KOPT-K1 (cell line): ENCODE measurements at regions not wholly inside any gene's neighbourhood (a gene's known extent, or its start where the extent isn't known, plus 50 kb on each side); places are given as distances from the start of the nearest gene placed in this dataset.
"Not testable (repeated sequence)": the region's sequence is repeated elsewhere in the genome, so short reads cannot be mapped to it uniquely, and the experiment has no call there.

ENCODE experiments used
- H3K27ac ChIP-seq: fragments of 200-600 bp; sonication (generic); 2 replicates; pipeline ENCODE4 v1.5.1; 2016; ENCODE audit warnings: antibody characterized with exemption, mild to moderate bottlenecking, low read depth, low read length; ENCODE audit not compliant: poor library complexity, severe bottlenecking
- H3K36me3 ChIP-seq: fragments of 200-600 bp; sonication (generic); 2 replicates; pipeline ENCODE4 v1.5.1; 2017; ENCODE audit warnings: antibody characterized with exemption, mild to moderate bottlenecking, low read length, moderate library complexity; ENCODE audit not compliant: insufficient read depth
- H3K9me3 ChIP-seq: fragments of 200-600 bp; sonication (generic); 2 replicates; pipeline ENCODE4 v1.5.1; 2017; ENCODE audit warnings: antibody characterized with exemption, low read length, mild to moderate bottlenecking; ENCODE audit not compliant: insufficient read depth, poor library complexity, severe bottlenecking

DNA sequence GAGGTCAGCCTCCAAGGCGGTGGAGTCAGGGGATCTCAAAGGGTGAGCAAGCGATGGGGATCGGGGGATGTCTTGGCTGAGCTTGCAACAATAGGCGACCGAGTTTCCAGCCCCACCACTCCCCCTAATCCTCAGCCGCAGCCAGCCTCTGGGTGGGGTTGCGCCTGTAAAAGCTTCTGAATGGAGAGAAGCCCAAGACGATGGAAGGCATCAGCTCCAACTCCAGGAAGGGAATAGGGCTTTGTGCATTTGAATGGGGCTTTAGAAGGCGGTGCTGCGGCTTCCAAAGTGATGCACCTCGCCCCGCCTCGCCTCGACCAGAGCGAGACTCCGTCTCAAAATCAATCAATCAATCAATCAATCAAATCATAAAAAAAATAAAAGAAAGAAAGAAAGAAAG, 1946.4 kb upstream of the DEFB115 start:
- H3K27ac ChIP-seq, H3K36me3 ChIP-seq, H3K9me3 ChIP-seq: not testable (repeated sequence)

DNA sequence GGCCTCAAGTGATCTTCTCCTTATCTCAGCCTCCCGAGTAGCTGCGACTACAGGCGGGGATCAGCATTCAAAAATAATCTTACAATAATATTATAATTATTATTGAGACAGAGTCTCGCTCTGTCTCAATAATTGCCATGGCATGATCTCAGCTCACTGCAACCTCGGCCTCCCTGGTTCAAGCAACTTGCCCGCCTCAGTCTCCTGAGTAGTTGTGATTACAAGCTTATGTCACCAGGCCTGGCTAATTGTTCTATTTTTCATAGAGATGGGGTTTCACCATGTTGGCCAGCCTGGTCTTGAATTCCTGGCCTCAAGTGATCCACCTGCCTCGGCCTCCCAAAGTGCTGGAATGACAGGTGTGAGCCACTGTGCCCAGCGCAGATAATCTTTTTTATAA, 1944.8 kb upstream of the DEFB115 start:
- H3K9me3 ChIP-seq, H3K27ac ChIP-seq: not testable (repeated sequence)

DNA sequence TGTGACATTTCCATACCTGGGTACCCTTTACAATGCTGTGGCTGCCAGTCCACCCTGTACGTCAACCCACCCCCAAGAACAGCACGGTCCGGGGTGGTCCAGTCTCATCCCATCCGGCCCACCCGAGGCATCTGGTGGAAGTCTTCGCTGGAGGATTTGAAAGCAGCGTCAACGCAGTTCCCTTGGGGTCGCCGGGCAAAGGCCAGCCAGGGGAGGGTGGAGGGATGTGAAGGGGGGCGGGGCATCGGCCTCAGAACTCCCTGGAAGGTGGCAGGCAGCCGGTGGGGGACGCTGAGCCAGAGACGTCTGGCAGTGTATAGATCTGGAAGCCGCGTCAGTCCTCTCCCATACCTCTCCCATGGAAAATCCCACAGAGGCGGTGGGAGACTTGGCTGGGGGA, 1944.0 kb upstream of the DEFB115 start:
- Histone ChIP-seq H3K9me3 (peaks cover 12% of the 10 kb centered on the region), H3K27ac (no peak overlapping the region), H3K36me3 (no peaks in the 10 kb centered on the region)

More for the DNA sequence above, 1944.8 kb upstream of the DEFB115 start:
- not testable (repeated sequence) for H3K36me3 ChIP-seq

DNA sequence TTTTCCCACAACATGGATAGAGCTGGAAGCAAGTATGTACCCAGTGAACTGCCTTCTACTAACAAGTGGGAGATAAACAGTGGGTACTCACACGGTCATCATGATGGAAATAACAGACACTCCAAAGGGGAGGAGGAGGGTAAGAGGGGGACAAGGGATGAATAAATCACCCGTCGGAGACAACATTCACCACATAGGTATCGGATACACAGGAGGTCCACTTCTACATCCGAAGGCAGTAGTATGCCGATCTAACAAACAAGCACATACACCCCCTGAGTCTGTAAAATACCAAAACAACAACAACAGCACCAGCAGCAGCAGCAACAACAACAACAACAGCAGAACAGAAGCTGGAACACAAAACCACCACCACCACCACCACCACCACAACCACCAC, 1943.2 kb upstream of the DEFB115 start:
- peaks cover 20% of the 10 kb centered on the region for H3K9me3 ChIP-seq
- no peak overlapping the region for H3K27ac ChIP-seq
- H3K36me3 ChIP-seq, result no peaks in the 10 kb centered on the region

DNA sequence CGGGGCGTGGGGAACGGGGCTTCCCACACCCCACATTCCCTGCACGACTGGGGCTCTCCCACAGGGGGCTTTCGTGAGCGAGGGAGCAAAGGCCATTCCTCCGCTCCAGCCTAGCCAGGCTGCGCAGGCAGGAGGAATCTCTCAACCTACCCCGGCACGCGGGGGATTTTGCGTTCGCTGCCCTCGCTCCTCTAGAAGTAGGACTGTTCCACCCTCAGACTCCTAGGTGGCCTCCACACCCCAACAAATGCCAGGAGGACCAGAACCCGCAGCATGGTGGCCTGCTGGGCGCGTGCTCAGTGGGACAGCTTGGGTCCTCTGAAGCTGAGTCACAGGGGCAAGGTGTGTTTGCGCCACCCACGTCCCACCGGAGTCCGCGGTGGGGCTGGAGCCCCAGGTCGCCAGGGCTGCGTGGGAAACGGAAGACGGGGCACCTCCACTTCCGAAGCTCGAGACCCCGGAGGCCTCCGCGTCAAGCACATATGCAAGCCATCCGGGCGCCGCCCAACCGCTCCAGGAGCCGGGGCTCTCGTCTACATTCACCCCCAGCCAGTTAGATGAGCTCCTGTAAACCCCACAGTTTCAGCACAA, 1938.5 kb upstream of the DEFB115 start:
- Histone ChIP-seq H3K27ac (no peak overlapping the region), H3K36me3 (no peaks in the 10 kb centered on the region), H3K9me3 (peaks cover 20% of the 10 kb centered on the region)

DNA sequence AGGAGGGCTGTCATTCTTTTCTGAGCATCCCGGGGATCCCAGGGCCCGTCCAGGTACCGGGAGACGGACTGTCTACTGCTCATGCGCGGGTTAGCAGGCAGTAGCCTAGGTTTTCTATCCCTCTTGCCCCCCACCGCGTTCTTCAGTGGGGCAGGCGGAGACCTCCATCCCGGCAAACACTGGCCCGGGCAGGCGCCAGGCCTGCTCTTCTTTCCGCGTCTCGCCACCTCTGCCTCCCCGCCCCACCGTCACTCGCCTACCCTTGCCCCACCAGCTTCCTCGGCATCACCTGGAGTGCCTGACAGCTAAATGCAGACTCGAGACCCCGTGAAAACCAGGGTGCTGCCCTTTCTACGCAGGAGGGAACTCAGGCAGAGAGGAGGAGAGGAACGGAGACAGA, 1937.7 kb upstream of the DEFB115 start:
- Histone ChIP-seq H3K9me3 (peaks cover 28% of the 10 kb centered on the region), H3K27ac (no peak overlapping the region), H3K36me3 (no peaks in the 10 kb centered on the region)

DNA sequence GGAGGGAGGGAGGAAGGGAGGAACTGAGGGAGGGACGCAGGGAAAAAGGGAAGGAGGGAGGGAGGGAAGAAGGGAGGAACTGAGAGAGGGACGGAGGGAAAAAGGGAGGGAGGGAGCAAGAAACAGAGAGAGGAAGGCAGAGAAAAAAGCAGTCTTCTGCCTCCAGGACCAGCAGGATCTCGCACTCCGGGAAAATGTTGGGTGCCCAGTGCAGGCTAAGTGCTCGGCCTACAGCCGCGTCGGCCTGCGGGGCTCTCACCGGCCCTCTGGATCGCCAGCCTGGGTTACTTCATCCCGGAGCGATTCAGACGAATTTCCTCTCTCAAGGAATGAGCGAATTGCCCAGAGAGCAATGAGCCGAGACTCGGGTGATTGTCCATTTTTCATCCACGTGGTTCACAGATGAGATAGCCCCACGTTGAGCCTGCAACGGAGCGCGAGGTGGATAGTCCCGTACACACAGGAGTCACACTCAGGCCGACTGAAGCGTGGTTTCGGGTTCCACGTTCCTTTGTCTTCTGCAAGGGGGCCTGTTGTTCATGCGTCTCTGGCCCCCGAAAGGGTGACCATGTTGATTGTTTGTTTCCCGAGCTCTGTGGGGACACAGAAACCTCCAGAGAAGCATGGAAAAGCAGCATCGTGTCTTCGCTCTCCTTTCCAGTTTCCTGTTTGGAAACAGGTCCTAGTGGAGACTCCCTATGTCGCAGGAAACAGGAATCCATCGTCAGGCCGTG, 1937.1 kb upstream of the DEFB115 start:
- H3K36me3 ChIP-seq, result not testable (repeated sequence)
- peaks cover 35% of the 10 kb centered on the region for H3K9me3 ChIP-seq

DNA sequence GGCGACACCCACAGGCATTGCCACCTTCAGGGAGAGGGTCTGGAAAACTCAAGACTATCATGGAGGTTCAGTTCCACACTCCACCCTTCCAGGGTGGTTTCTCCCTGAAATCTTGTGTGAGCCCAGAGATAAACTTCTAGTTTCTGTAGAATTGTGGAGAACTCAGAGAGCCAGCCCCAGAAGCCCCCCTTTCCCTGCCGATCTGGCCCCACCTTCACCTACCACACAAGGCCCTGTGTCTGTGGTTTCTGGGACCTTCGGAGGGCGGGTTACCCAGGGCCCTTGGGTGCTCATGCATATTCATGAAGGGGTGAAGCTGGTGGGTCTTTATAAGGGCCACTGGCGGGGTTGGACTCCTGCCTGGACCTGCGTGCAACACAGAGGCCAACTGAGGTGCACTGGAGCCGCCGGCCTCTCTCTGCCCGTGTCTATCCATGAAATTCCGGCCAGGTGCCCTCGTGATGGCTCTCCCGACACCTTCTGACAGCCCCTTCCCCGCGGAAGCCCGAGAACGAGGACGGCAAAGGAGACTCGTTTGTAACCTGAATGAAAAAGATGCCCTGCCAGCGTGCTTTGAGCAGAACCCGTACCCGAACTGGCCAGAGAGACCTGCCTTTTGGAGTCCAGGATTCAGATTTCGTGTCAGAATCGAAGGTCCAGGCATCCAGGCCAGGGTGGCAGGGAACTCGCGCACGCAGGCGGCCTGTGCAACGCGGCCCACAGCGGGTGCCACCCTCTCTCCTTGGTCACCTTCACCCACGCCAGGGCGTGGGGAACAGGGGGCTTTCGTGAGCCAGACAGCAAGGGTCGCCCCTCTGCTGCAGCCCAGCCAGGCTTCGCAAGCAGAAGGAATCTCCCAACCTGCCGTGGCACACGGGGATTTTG, 1933.6 kb upstream of the DEFB115 start:
- not testable (repeated sequence) for H3K36me3 ChIP-seq, H3K27ac ChIP-seq
- H3K9me3 ChIP-seq, result peaks cover 49% of the 10 kb centered on the region

More for the DNA sequence above, 1937.1 kb upstream of the DEFB115 start:
- not testable (repeated sequence) for H3K27ac ChIP-seq

DNA sequence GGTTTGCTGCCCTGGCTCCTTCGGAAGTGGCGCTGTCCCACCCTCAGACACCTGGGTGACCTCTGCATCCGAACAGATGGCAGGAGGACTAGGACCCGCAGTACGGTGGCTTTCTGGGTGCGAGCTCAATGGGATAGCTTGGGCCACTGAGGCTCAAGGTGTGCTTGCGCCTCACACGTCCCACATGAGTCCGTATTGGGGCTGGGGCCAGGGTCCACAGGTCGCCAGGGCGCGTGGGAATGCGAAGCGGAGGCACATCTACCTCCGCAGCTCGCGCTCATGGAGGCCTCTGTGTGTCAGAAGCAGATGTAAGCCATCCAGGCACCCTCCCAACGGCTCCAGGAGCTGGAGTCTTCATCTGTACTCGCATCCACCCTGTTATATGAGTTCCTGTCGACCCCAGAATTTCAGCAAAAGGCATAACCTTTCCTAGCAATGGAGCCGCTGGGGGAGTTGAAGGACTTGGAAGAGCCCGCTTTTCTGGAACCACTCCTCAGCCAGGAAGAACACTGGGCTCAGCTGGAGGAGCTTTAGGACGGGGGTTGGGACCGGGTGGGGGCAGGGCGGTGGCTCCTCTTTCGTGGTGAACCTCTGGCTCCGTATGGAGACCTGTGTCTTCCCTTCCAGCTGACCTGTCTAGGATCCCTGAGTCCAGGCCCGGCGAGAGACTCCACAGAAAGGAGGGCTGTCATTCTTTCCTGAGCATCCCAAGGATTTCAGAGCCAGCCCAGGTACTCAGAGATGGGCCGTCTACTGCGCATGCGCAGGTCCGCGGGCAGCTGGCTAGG, 1932.8 kb upstream of the DEFB115 start:
- not testable (repeated sequence) for H3K27ac ChIP-seq, H3K36me3 ChIP-seq
- peaks cover 40% of the 10 kb centered on the region for H3K9me3 ChIP-seq

DNA sequence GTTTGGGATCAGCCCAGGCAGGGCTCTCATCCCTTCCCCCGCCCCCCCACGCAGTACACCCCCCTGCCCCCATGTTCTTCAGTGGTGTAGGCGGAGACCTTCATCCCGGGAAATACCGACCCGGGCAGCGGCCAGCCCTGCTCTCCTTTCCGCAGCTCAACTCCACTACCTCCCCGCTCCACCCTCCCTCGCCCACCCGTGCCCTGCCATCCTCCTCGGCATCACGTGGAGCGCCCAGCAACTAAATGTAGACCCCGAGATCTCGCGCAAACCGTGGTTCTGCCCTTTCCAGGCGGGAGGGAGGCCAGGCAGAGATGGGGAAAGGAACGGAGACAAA, 1932.2 kb upstream of the DEFB115 start:
- H3K27ac ChIP-seq, result no peak overlapping the region
- no peaks in the 10 kb centered on the region for H3K36me3 ChIP-seq
- peaks cover 37% of the 10 kb centered on the region for H3K9me3 ChIP-seq

DNA sequence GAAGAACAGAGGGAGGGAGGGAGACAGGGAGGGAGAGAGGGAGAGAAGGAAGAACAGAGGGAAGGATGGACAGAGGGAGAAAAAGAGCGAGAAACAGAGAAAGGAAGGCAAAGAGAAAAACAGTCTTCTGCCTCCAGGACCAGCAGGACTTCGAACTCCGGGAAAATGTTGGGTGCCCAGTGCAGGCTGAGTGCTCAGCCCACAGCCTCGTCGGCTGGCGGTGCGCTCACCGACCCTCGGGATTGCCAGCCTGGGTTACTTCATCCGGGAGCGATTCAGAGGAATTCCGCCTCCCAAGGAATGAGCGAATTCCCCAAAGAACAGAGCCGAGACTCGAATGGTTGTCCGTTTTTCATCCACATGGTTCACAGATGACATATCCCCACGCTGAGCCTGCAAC, 1931.7 kb upstream of the DEFB115 start:
- not testable (repeated sequence) for H3K36me3 ChIP-seq, H3K27ac ChIP-seq
- H3K9me3 ChIP-seq, result peaks cover 41% of the 10 kb centered on the region

DNA sequence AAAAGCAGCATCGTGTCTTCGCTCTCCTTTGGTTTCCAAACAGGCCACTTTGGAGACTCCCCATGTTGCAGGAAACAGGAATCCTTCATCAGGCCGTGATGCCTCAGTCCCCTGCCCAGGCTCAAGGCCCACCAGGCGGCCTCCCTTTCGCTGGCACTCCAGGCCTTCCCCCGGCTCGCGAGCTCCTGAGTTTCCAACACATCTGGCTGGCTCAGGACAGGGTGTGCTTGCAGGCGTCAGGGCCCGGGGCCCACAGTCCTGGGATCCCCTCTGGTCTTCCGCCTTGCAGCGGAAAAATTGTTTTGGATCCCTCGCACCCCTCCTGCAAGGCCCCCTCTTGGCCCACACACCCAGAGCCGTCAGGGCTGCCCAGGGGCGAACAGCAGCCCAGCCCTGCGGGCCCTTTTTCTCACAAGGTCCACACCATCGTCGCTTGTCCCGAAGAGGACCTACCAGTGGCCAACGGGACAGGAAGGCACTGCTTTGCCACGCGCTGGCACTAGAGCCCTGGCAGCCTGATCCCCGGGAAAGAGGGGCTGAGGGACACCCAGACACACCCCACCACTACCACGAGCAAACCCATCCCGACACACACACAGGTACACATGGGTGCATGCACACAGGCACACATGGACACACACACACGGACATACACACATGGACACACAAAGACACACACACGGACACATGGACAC, 1930.9 kb upstream of the DEFB115 start:
- no peaks in the 10 kb centered on the region for H3K36me3 ChIP-seq
- peaks cover 48% of the 10 kb centered on the region for H3K9me3 ChIP-seq
- H3K27ac ChIP-seq, result no peak overlapping the region

DNA sequence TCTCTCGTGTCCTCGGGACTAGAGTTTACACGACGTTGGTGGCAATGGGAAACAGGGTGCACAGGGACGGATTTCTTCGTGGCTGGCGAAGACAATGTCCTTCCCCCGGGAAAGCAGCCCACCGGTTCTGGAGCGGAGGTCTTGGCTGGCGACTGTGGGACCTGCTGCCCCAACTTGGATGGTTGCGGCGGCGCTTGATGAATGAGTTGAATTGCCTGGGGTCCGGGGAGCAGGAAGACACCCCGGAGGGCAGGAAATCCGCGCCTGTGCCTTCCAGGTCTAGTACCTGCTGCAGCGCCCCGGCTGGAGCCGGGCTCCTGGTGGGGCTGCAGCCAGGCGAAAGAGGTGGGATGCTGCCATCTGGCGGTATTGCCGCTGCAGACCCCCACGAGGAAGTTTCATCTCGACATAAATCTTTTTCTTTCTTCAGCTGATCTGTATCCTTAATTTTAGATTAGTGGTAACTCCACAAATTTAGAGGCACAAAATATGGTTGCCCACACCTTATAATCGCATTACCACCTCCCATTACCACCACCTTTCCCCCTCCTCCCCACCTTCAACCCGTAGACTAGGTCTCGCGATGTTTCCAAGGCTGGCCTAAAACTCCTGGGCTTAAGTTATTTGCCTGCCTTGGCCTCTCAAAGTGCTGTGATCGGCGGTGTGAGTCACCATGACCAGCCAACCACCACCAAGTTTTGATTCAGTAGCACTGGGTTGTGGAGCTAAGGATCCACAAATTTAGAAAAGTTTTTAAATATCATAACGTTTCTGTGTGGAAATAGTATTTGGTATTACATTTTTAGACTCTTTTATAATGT, 1929.7 kb upstream of the DEFB115 start:
- H3K36me3 ChIP-seq, H3K27ac ChIP-seq: not testable (repeated sequence)
- peaks cover 52% of the 10 kb centered on the region for H3K9me3 ChIP-seq
